Ovary (tissue), 3 donors: ENCODE measurements at regions not wholly inside any gene's neighbourhood (a gene's known extent, or its start where the extent isn't known, plus 50 kb on each side); places are given as distances from the start of the nearest gene placed in this dataset.

Source experiments
- CTCF ChIP-seq, 3 donors: fragments of 450-650 bp in 2 of 3; fragments of 200-600 bp in 1 of 3; IDR thresholded peaks; one replicate each; pipeline versions ENCODE4 v1.5.1 to v1.8.0; 2016 to 2022; ENCODE audit warnings: antibody characterized with exemption in 3 of 3, mild to moderate bottlenecking in 1 of 3
- POLR2A ChIP-seq: fragments of 450-650 bp; IDR thresholded peaks from one replicate; pipeline ENCODE4 v1.6.1; 2017; ENCODE audit warnings: antibody characterized with exemption, mild to moderate bottlenecking, moderate library complexity
- donor health status: DM: no; HTN: no; CAD: no.

- TF ChIP-seq POLR2A (no peak), CTCF (IDR thresholded peaks at IDR 0.05) (no peak)
Observed at GRCh38 chr10:37728830-37729229, 128.6 kb downstream of the ZNF248 start.
